ENCODE measurements at regions not wholly inside any gene's neighbourhood (a gene's known extent, or its start where the extent isn't known, plus 50 kb on each side); places are given as distances from the start of the nearest gene placed in this dataset.

- Histone ChIP-seq H3F3A (ENCODE audit: insufficient read depth, low read depth) (no peaks in the 10 kb centered on the region), H3K9me3 (ENCODE audit: insufficient read depth, low read depth) (no peaks in the 10 kb centered on the region), H3K27ac (no peak overlapping the region), H3K4me2 (no peak overlapping the region), H3K36me3 (ENCODE audit: low read depth) (no peaks in the 10 kb centered on the region), H3K27me3 (ENCODE audit: insufficient read depth, low read depth) (no peaks in the 10 kb centered on the region), H2AFZ (no peak overlapping the region), H3K4me3 (no peak overlapping the region), H3K79me2 (ENCODE audit: low read depth) (no peaks in the 10 kb centered on the region), H3K4me1 (replicated peaks; ENCODE audit: insufficient read depth) (no peaks in the 10 kb centered on the region), H4K20me1 (ENCODE audit: insufficient read depth) (no peaks in the 10 kb centered on the region), H3K9me2 (ENCODE audit: insufficient read depth) (no peaks in the 10 kb centered on the region)
- TF ChIP-seq CTCF (conservative IDR thresholded peaks at IDR 0.05), result no peak
- no peak for TF ChIP-seq EZH2 (IDR thresholded peaks at IDR 0.05; ENCODE audit: low read depth)
- BruUV-seq (replicated peaks), result no TSS peak
- intact Hi-C loops (cut with micrococcal nuclease; ENCODE audit: unreplicated experiment), result no loop called here
- CTCF ChIA-PET, result no interaction called here
- no peak for DNase-seq
- POLR2A ChIA-PET (ENCODE audit: unreplicated experiment), result no interaction called here
Measured at GRCh38 chr18:42341423-42341822, 386.4 kb downstream of the PIK3C3 start.

GRCh38 chr18:42348722-42349121, 393.7 kb downstream of the PIK3C3 start:
- TF ChIP-seq CTCF (conservative IDR thresholded peaks at IDR 0.05) (no peak), EZH2 (IDR thresholded peaks at IDR 0.05; ENCODE audit: low read depth) (no peak)
- POLR2A ChIA-PET (ENCODE audit: unreplicated experiment), result no interaction called here
- H3K36me3 ChIP-seq (ENCODE audit: low read depth), result no peaks in the 10 kb centered on the region
- no peak overlapping the region for H3K4me2 ChIP-seq
- no peaks in the 10 kb centered on the region for H3K27me3 ChIP-seq (ENCODE audit: insufficient read depth, low read depth)
- intact Hi-C loops (cut with micrococcal nuclease; ENCODE audit: unreplicated experiment), result no loop called here
- no peak overlapping the region for H3K4me3 ChIP-seq
- H3K27ac ChIP-seq, result no peak overlapping the region
- H2AFZ ChIP-seq, result no peak overlapping the region
- CTCF ChIA-PET, result no interaction called here
- no peak for DNase-seq
- no peaks in the 10 kb centered on the region for H3K9me2 ChIP-seq (ENCODE audit: insufficient read depth)
- no peaks in the 10 kb centered on the region for H3K4me1 ChIP-seq (replicated peaks; ENCODE audit: insufficient read depth)
- no TSS peak for BruUV-seq (replicated peaks)
- H3K9me3 ChIP-seq (ENCODE audit: insufficient read depth, low read depth), result no peaks in the 10 kb centered on the region
- H3F3A ChIP-seq (ENCODE audit: insufficient read depth, low read depth), result no peaks in the 10 kb centered on the region
- no peaks in the 10 kb centered on the region for H3K79me2 ChIP-seq (ENCODE audit: low read depth)
- no peaks in the 10 kb centered on the region for H4K20me1 ChIP-seq (ENCODE audit: insufficient read depth)

GRCh38 chr18:42351455-42351854, 396.4 kb downstream of the PIK3C3 start:
- CTCF ChIA-PET, result no interaction called here
- POLR2A ChIA-PET (ENCODE audit: unreplicated experiment), result no interaction called here
- no TSS peak for BruUV-seq (replicated peaks)

More at GRCh38 chr18:42351455-42351854, 396.4 kb downstream of the PIK3C3 start:
- Histone ChIP-seq H3K36me3 (ENCODE audit: low read depth) (no peaks in the 10 kb centered on the region), H4K20me1 (ENCODE audit: insufficient read depth) (no peaks in the 10 kb centered on the region), H3K9me2 (ENCODE audit: insufficient read depth) (no peaks in the 10 kb centered on the region), H3K9me3 (ENCODE audit: insufficient read depth, low read depth) (no peaks in the 10 kb centered on the region), H3K4me3 (no peak overlapping the region), H3K4me1 (replicated peaks; ENCODE audit: insufficient read depth) (no peaks in the 10 kb centered on the region), H2AFZ (no peak overlapping the region), H3K4me2 (no peak overlapping the region), H3K27me3 (ENCODE audit: insufficient read depth, low read depth) (no peaks in the 10 kb centered on the region), H3F3A (ENCODE audit: insufficient read depth, low read depth) (no peaks in the 10 kb centered on the region), H3K27ac (no peak overlapping the region), H3K79me2 (ENCODE audit: low read depth) (no peaks in the 10 kb centered on the region)
- TF ChIP-seq EZH2 (IDR thresholded peaks at IDR 0.05; ENCODE audit: low read depth) (no peak), CTCF (conservative IDR thresholded peaks at IDR 0.05) (no peak)
- DNase-seq, result no peak
- intact Hi-C loops (cut with micrococcal nuclease; ENCODE audit: unreplicated experiment), result no loop called here
